ENCODE measurements at regions not wholly inside any gene's neighbourhood (a gene's known extent, or its start where the extent isn't known, plus 50 kb on each side); places are given as distances from the start of the nearest gene placed in this dataset.

- no peak for DNase-seq (ENCODE audit: low read depth in 3 of 3, low spot score in 2 of 3)
These were observed 66.3 kb upstream of the NCOR2 start for GRCh38 chr12:124633365-124634362.

GRCh38 chr12:124632519-124632984 lies 65.1 kb upstream of the NCOR2 start:
- DNase-seq (ENCODE audit: low read depth in 3 of 3, low spot score in 2 of 3): no peak

GRCh38 chr12:124631681-124632256 lies 64.4 kb upstream of the NCOR2 start:
- DNase-seq (ENCODE audit: low read depth in 3 of 3, low spot score in 2 of 3): no peak

GRCh38 chr12:124630791-124631313 lies 63.4 kb upstream of the NCOR2 start:
- no peak for DNase-seq (ENCODE audit: low read depth in 3 of 3, low spot score in 2 of 3)

GRCh38 chr12:124629789-124630480 lies 62.5 kb upstream of the NCOR2 start:
- DNase-seq (ENCODE audit: low read depth in 3 of 3, low spot score in 2 of 3): no peak

- no peak for DNase-seq (ENCODE audit: low read depth in 3 of 3, low spot score in 2 of 3)
These were observed 61.7 kb upstream of the NCOR2 start for GRCh38 chr12:124629117-124629516.

- DNase-seq (ENCODE audit: low read depth in 3 of 3, low spot score in 2 of 3): no peak
These were observed 60.5 kb upstream of the NCOR2 start for GRCh38 chr12:124627956-124628355.

GRCh38 chr12:124626971-124627411 lies 59.6 kb upstream of the NCOR2 start:
- no peak for DNase-seq (ENCODE audit: low read depth in 3 of 3, low spot score in 2 of 3)

GRCh38 chr12:124625867-124626675 lies 58.7 kb upstream of the NCOR2 start:
- no peak for DNase-seq (ENCODE audit: low read depth in 3 of 3, low spot score in 2 of 3)

- DNase-seq (ENCODE audit: low read depth in 3 of 3, low spot score in 2 of 3): no peak
These were observed 57.4 kb upstream of the NCOR2 start for GRCh38 chr12:124624823-124625222.

- no peak for DNase-seq (ENCODE audit: low read depth in 3 of 3, low spot score in 2 of 3)
These were observed 56.1 kb upstream of the NCOR2 start for GRCh38 chr12:124623344-124624035.

GRCh38 chr12:124622764-124623163 lies 55.4 kb upstream of the NCOR2 start:
- no peak for DNase-seq (ENCODE audit: low read depth in 3 of 3, low spot score in 2 of 3)

GRCh38 chr12:124622331-124622730 lies 54.9 kb upstream of the NCOR2 start:
- no peak for DNase-seq (ENCODE audit: low read depth in 3 of 3, low spot score in 2 of 3)

GRCh38 chr12:124621296-124621660 lies 53.9 kb upstream of the NCOR2 start:
- no peak for DNase-seq (ENCODE audit: low read depth in 3 of 3, low spot score in 2 of 3)

GRCh38 chr12:124620606-124621295 lies 53.3 kb upstream of the NCOR2 start:
- no peak for DNase-seq (ENCODE audit: low read depth in 3 of 3, low spot score in 2 of 3)

GRCh38 chr12:124618291-124618902 lies 51.0 kb upstream of the NCOR2 start:
- DNase-seq (ENCODE audit: low read depth in 3 of 3, low spot score in 2 of 3): no peak

- DNase-seq (ENCODE audit: low read depth in 3 of 3, low spot score in 2 of 3): no peak
These were observed 50.2 kb upstream of the NCOR2 start for GRCh38 chr12:124617615-124618014.

All from right renal cortex interstitium (tissue), 3 donors.